ENCODE measurements at regions not wholly inside any gene's neighbourhood (a gene's known extent, or its start where the extent isn't known, plus 50 kb on each side); places are given as distances from the start of the nearest gene placed in this dataset.

- no peak for TF ChIP-seq CTCF (IDR thresholded peaks at IDR 0.05)
- TF ChIP-seq POLR2A (IDR thresholded peaks at IDR 0.05): no peak
Measured at GRCh38 chr10:33965795-33966581, 631.5 kb upstream of the NRP1 start.

All from uterus (tissue), 2 donors.